CD4-positive, alpha-beta T cell treated with Interleukin-1 beta for 1 hour (primary cell): ENCODE measurements at regions not wholly inside any gene's neighbourhood (a gene's known extent, or its start where the extent isn't known, plus 50 kb on each side); places are given as distances from the start of the nearest gene placed in this dataset.
"Not testable (repeated sequence)": the region's sequence is repeated elsewhere in the genome, so short reads cannot be mapped to it uniquely, and the experiment has no call there.

ENCODE experiments used
- DNase-seq, 2 donors: peaks; one replicate each; pipeline ENCODE4 v3.0.0-alpha.2; 2020 to 2022

- no peak for DNase-seq
These were observed 570.3 kb downstream of the RAPGEF2 start for GRCh38 chr4:159673221-159673620.

- DNase-seq: no peak
These were observed 571.4 kb downstream of the RAPGEF2 start for GRCh38 chr4:159674241-159674640.

- DNase-seq: no peak
These were observed 574.6 kb downstream of the RAPGEF2 start for GRCh38 chr4:159677521-159677920.

- DNase-seq: no peak
These were observed 580.1 kb downstream of the RAPGEF2 start for GRCh38 chr4:159682996-159683395.

GRCh38 chr4:159684061-159684460 lies 581.2 kb downstream of the RAPGEF2 start:
- no peak for DNase-seq

DNA sequence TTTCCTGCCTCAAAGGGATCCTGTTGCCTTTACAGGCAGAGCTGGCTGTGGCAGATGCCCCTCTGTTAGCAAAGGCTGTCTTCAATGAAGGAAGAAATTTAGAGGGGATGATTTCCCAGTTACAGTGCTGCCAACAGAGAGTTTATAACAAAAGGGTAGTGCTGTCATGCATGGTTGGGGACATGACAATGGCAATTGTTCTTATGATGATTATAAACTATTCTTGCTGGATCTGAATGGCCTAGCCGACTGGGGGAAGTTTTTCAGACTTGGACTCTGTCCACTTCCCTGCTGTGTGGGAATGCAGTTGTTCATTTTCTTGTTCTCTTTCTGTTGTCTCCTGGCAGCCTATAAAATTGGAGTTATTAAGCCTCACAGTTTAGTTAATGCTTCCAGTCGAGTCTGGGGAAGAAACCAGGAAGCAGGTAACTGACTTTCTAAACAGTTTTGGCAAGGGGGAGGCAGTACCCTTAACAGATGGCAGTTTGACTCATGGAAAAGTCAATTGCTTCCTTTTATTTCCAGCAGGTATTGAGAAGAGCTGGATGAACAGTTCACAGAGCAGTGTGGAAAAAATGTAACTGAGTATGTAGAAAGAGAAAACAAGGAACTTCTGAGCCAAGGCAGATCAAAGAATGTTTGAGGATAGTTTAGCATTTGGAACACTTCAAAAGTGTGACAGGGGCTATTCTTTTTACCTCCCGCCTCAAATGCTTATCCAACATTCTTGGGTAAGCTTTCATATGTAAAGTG lies 582.6 kb downstream of the RAPGEF2 start:
- DNase-seq: no peak

DNA sequence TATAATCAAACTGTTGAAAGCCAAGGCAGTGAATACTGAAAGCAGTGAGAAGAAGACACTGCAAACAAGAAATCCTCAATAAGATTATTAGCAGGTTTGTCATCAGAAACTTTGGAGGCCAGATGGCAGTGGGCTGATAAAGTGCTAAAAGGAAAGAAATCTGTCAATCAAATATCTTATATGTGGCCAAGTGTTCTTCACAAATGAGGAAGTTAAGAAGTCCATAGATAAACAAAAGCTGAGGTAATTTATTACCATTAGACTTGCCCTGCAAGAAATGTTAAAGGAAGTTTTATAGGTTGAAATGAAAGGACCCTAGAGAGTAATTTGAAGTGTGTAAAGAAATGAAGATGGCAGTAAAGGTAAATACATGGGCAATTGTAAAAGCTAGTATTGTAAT lies 586.6 kb downstream of the RAPGEF2 start:
- no peak for DNase-seq

GRCh38 chr4:159697322-159698283 lies 594.7 kb downstream of the RAPGEF2 start:
- DNase-seq: no peak

- no peak for DNase-seq
These were observed 595.5 kb downstream of the RAPGEF2 start for GRCh38 chr4:159698336-159698735.

DNA sequence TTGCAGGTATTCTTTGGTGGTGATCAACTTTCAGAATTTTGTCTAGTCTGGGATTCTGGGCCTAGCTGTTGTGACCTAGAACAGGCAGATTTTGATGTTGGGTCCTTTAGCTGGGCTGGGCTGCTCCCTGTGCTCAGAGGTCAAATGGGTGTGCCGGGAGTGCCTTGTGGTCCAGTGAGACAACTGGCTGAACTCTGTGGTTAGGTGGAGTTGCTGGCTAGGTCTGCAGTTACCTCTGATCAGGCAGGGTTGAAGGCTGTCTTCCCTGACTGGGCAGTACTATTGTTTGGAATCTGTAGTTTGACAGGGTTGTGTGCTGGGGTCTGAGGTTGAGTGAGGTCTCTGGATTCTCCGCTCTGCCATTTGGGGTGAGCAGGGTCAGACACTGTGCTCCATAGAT lies 599.3 kb downstream of the RAPGEF2 start:
- no peak for DNase-seq

- DNase-seq: no peak
These were observed 602.5 kb downstream of the RAPGEF2 start for GRCh38 chr4:159705334-159705733.

DNA sequence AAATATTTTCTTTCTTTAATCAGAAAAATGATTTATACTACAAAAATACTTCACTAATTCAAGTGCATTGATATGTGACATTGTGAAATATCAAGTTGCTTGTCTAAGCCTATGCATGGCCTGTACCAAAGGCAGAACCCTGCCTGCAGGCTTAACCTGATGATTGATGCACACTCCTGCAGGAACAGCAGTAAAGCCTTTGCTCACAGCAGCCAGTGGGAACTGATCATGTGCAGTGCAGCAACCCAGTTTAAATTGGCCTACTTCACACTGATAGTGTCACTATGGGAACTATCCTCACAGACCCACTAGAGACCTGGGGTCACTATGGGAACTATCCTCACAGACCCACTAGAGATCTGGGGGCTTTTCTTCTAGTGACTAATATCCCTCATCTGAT lies 603.8 kb downstream of the RAPGEF2 start:
- no peak for DNase-seq

DNA sequence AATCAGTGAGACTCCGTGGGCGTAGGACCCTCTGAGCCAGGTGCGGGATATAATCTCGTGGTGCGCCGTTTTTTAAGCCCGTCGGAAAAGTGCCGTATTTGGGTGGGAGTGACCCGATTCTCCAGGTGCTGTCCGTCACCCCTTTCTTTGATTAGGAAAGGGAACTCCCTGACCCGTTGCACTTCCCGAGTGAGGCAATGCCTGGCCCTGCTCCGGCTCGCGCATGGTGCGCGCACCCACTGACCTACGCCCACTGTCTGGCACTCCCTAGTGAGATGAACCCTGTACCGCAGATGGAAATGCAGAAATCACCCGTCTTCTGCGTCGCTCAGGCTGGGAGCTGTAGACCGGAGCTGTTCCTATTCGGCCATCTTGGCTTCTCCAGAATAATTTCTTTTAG lies 612.3 kb downstream of the RAPGEF2 start:
- not testable (repeated sequence) for DNase-seq

GRCh38 chr4:159719531-159719930 lies 616.7 kb downstream of the RAPGEF2 start:
- no peak for DNase-seq

DNA sequence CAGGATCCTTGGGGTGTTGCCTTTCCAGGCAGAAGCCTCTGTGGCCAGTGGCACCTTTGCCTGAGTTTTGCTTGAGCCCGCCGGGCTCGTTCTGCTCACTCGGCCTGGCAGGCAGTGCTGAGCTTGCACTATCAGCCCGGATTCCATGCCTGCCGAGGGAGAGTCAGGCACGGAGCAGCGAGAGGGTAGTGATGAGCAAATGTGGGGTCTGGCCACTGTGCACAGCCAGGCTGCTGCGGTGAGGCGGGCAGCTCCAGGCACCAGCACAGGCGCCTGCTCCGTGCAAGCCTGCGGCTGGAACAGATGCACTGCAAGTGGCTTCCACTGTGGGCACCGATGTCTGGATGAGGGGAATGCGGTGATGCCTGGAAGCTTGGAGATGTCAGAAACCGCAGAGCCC lies 619.2 kb downstream of the RAPGEF2 start:
- DNase-seq: no peak

DNA sequence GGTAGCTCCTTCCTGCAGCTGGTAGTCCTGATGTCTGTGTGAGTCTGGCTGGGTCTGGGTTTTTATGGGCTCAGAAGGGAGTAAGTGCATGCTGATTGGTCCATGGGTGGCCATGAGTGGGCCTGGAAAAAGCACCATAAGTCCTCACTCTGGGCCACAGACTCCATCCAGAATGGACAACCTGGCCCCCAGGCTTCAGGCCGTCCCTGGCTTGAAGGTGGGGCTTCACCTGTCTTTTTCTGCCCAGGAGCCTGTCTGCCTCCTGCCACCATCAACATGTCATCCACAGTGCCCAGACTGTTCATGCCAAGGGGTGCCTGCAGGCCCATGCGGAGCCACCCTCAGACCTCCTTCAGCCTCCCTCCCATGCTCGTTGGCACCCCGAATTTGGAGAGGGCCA lies 620.0 kb downstream of the RAPGEF2 start:
- DNase-seq: no peak

GRCh38 chr4:159723341-159724048 lies 620.6 kb downstream of the RAPGEF2 start:
- no peak for DNase-seq

GRCh38 chr4:159725571-159725970 lies 622.7 kb downstream of the RAPGEF2 start:
- no peak for DNase-seq

DNA sequence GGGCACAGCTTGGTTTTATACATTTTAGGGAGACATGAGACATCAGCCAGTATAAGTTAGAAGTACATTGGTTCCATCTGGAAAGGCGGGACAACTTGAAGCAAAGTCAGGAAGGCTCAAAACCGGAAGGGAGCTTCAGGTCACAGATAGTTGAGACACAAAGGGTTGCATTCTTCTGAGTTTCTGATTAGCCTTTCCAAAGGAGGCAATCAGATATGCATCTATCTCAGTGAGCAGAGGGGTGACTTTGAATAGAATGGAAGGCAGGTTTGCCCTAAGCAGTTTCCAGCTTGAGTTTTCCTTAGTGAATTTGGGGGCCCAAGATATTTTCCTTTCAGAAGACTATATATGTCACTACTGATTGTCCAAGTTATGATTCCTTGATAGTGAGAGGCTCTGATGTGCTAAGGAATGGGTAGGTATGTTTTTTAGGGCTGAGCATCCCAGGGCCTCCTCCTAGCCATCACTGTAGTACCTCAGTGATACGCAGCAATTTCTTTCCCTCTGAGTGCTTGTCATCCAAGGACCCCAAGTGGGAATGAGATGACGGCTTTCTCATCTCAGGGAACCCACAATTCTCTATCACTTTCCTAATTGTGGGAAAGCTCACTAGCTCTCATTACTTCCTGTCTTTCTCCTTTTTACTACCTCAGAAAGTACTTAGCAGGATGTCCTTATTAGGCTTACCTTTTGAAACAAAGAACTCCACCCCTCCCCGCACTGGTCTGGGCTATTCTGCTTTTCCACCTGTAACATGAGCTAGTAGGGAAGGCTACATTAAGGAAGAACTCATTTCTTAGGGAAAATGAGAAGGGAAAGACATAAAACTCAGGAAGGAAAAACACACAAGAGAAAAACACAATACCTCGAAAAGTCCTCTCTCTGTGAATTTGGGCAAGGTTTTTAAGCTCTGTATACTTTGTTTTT lies 632.7 kb downstream of the RAPGEF2 start:
- no peak for DNase-seq

GRCh38 chr4:159736411-159736810 lies 633.5 kb downstream of the RAPGEF2 start:
- no peak for DNase-seq

- DNase-seq: no peak
These were observed 641.1 kb downstream of the RAPGEF2 start for GRCh38 chr4:159743971-159744370.

- no peak for DNase-seq
These were observed 645.1 kb downstream of the RAPGEF2 start for GRCh38 chr4:159747983-159748382.
